ENCODE measurements at regions not wholly inside any gene's neighbourhood (a gene's known extent, or its start where the extent isn't known, plus 50 kb on each side); places are given as distances from the start of the nearest gene placed in this dataset.

GRCh38 chr17:73792994-73793393 lies 148.7 kb upstream of the SDK2 start:
- intact Hi-C loops (cut with DNase I; ENCODE audit: low total_unique reads), result no loop called here
- Histone ChIP-seq H3K27ac (no peak overlapping the region), H3K4me3 (no peak overlapping the region), H3K9me3 (no peaks in the 10 kb centered on the region), H3K36me3 (no peaks in the 10 kb centered on the region), H3K4me1 (no peaks in the 10 kb centered on the region), H3K27me3 (no peaks in the 10 kb centered on the region)
- DNase-seq, result no peak
- TF ChIP-seq CTCF (IDR thresholded peaks at IDR 0.05), result no peak
- no peak for TF ChIP-seq POLR2A (IDR thresholded peaks at IDR 0.05)

- no peak for DNase-seq
- H3K36me3 ChIP-seq, result no peaks in the 10 kb centered on the region
- TF ChIP-seq CTCF (IDR thresholded peaks at IDR 0.05), result no peak
- TF ChIP-seq POLR2A (IDR thresholded peaks at IDR 0.05), result no peak
- H3K27me3 ChIP-seq, result no peaks in the 10 kb centered on the region
- no peak overlapping the region for H3K27ac ChIP-seq
- H3K9me3 ChIP-seq, result no peaks in the 10 kb centered on the region
- no peaks in the 10 kb centered on the region for H3K4me1 ChIP-seq
- no peak overlapping the region for H3K4me3 ChIP-seq
- intact Hi-C loops (cut with DNase I; ENCODE audit: low total_unique reads), result no loop called here
These were observed 150.1 kb upstream of the SDK2 start for GRCh38 chr17:73794336-73794735.

GRCh38 chr17:73795730-73796129 lies 151.5 kb upstream of the SDK2 start:
- Histone ChIP-seq H3K27me3 (no peaks in the 10 kb centered on the region), H3K36me3 (no peaks in the 10 kb centered on the region), H3K27ac (no peak overlapping the region), H3K4me3 (no peak overlapping the region), H3K4me1 (no peaks in the 10 kb centered on the region), H3K9me3 (no peaks in the 10 kb centered on the region)
- intact Hi-C loops (cut with DNase I; ENCODE audit: low total_unique reads), result no loop called here
- TF ChIP-seq CTCF (IDR thresholded peaks at IDR 0.05), result no peak
- TF ChIP-seq POLR2A (IDR thresholded peaks at IDR 0.05), result no peak
- DNase-seq, result no peak

- Histone ChIP-seq H3K27ac (no peak overlapping the region), H3K4me3 (no peak overlapping the region), H3K36me3 (no peaks in the 10 kb centered on the region), H3K27me3 (peaks cover 0 to 2% of the 10 kb centered on the region in 2 donors), H3K9me3 (no peaks in the 10 kb centered on the region), H3K4me1 (no peaks in the 10 kb centered on the region)
- intact Hi-C loops (cut with DNase I; ENCODE audit: low total_unique reads), result no loop called here
- TF ChIP-seq CTCF (IDR thresholded peaks at IDR 0.05) (no peak), POLR2A (IDR thresholded peaks at IDR 0.05) (no peak)
- DNase-seq, result no peak
These were observed 153.4 kb upstream of the SDK2 start for GRCh38 chr17:73797594-73798110.

- intact Hi-C loops (cut with DNase I; ENCODE audit: low total_unique reads), result no loop called here
- Histone ChIP-seq H3K27me3 (peaks cover 0 to 6% of the 10 kb centered on the region in 2 donors), H3K4me1 (no peaks in the 10 kb centered on the region), H3K9me3 (no peaks in the 10 kb centered on the region), H3K36me3 (no peaks in the 10 kb centered on the region), H3K27ac (no peak overlapping the region), H3K4me3 (no peak overlapping the region)
- no peak for DNase-seq
- TF ChIP-seq CTCF (IDR thresholded peaks at IDR 0.05) (no peak), POLR2A (IDR thresholded peaks at IDR 0.05) (no peak)
These were observed 154.0 kb upstream of the SDK2 start for GRCh38 chr17:73798111-73798748.

Data from uterus (tissue), 3 donors.